Suprapubic skin (tissue), 4 donors: ENCODE measurements at regions not wholly inside any gene's neighbourhood (a gene's known extent, or its start where the extent isn't known, plus 50 kb on each side); places are given as distances from the start of the nearest gene placed in this dataset.

Experiments used
- DNase-seq, 2 donors: peaks; one replicate each; pipeline ENCODE4 v3.0.0-alpha.2; 2019; ENCODE audit warnings: low spot score in 2 of 2
- H3K27ac ChIP-seq: fragments of 200-600 bp; sonication (generic); one replicate; pipeline ENCODE4 v1.5.1; 2019
- H3K27me3 ChIP-seq: fragments of 200-600 bp; sonication (generic); one replicate; pipeline ENCODE4 v1.5.1; 2019
- H3K36me3 ChIP-seq: fragments of 200-600 bp; sonication (generic); one replicate; pipeline ENCODE4 v1.5.1; 2019
- H3K4me1 ChIP-seq: fragments of 200-600 bp; sonication (generic); one replicate; pipeline ENCODE4 v1.5.1; 2019
- H3K4me3 ChIP-seq: fragments of 200-600 bp; sonication (generic); one replicate; pipeline ENCODE4 v1.5.1; 2019; ENCODE audit warnings: mild to moderate bottlenecking
- H3K9me3 ChIP-seq: fragments of 200-600 bp; sonication (generic); one replicate; pipeline ENCODE4 v1.5.1; 2019
- CTCF ChIP-seq, 2 donors: fragments of 200-600 bp in 1 of 2; fragments of 450-650 bp in 1 of 2; sonication (generic) in 1 of 2; IDR thresholded peaks; one replicate each; pipeline ENCODE4 v1.5.1; 2016 to 2019; ENCODE audit warnings: antibody characterized with exemption in 2 of 2, mild to moderate bottlenecking in 1 of 2, moderate library complexity in 1 of 2
- EP300 ChIP-seq: sonication (generic); formaldehyde crosslinking; IDR thresholded peaks from one replicate; pipeline ENCODE4 v1.6.1; 2017; ENCODE audit warnings: antibody characterized with exemption
- POLR2A ChIP-seq, 2 donors: fragments of 450-650 bp; IDR thresholded peaks; one replicate each; pipeline ENCODE4 v1.6.1; 2017; ENCODE audit warnings: antibody characterized with exemption in 2 of 2, mild to moderate bottlenecking in 2 of 2, moderate library complexity in 2 of 2
- POLR2AphosphoS5 ChIP-seq, 3 donors: sonication (generic); formaldehyde crosslinking; IDR thresholded peaks; one replicate each; pipeline ENCODE4 v1.6.1; 2017; ENCODE audit warnings: antibody characterized with exemption in 3 of 3
- WGBS: methylation state at CpG from one replicate; pipeline ENCODE4 v1.1.5; 2018; 5-methylcytosine and 5-hydroxymethylcytosine counted together

DNA sequence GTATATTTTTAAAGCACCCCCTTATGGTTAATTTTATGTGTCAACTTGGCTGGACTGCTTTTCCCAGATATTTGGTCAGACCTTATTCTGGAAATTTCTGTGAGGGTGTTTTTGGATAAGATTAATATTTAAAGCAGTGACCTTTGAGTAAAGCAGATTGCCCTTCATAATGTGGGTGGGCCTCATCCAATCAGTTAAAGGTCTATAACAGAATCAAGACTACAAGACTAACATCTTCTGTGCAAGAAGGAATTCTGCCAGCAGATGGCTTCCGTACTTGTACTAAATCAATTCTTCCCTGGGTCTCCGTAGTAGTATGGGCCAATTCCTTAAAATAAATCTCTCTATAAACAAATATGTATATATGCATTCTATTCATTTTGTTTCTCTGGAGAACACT is 257.6 kb downstream of the ETNK1 start:
- Histone ChIP-seq H3K4me3 (no peak overlapping the region), H3K9me3 (no peaks in the 10 kb centered on the region), H3K27me3 (no peaks in the 10 kb centered on the region), H3K36me3 (no peaks in the 10 kb centered on the region), H3K4me1 (no peaks in the 10 kb centered on the region), H3K27ac (no peak overlapping the region)
- no peak for DNase-seq
- 86% methylated on average over 2 of the region's 2 CpGs for WGBS
- no peak for TF ChIP-seq POLR2A (IDR thresholded peaks at IDR 0.05)
- TF ChIP-seq CTCF (IDR thresholded peaks at IDR 0.05) = no peak
- TF ChIP-seq EP300 = no peak
- no peak for TF ChIP-seq POLR2AphosphoS5 (IDR thresholded peaks at IDR 0.05)

DNA sequence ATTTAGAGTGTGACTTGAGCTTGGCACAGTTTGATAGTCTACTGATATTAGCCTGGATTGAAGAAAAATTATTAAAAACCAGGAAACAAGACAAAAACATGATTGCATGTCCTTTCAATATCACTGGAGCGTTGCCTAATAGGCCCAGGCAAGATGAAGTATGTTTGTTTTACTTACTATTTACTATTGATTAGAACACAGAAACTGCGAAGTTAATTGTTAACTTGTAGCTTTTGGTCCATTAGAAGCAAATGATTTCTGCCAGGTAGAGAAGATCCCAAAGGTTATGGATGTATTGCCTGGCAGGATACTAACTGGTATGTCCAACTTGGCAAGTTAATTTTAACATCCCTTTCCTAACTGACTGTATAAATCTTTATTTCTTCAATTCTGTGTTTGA is 268.9 kb downstream of the ETNK1 start:
- no peaks in the 10 kb centered on the region for H3K36me3 ChIP-seq
- 84% methylated on average over 2 of the region's 2 CpGs for WGBS
- H3K4me3 ChIP-seq = no peak overlapping the region
- no peaks in the 10 kb centered on the region for H3K9me3 ChIP-seq
- no peaks in the 10 kb centered on the region for H3K27me3 ChIP-seq
- H3K27ac ChIP-seq = no peak overlapping the region
- no peak for TF ChIP-seq EP300
- TF ChIP-seq CTCF (IDR thresholded peaks at IDR 0.05) = no peak
- no peak for TF ChIP-seq POLR2A (IDR thresholded peaks at IDR 0.05)
- no peak for TF ChIP-seq POLR2AphosphoS5 (IDR thresholded peaks at IDR 0.05)
- DNase-seq = no peak
- H3K4me1 ChIP-seq = no peaks in the 10 kb centered on the region

DNA sequence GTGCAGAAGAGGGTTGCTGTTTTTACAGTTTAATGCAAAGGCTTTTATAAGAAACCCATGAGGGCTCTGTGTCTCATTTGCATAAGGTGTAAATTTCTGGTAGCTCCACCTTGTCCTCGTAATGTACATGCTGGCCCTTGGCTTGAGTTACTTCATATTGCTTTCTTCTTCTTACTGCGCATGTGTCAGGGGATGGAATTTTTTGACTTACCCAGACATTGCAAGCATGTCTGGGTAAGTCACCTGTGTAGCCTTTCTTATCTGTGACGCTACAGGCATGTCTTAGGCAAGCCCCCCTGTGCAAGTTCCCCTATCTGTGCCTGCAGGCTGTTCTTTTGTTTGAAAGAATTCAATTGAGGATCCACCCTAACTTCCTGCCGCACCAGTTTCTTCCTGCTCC is 274.2 kb downstream of the ETNK1 start:
- whole genome bisulfite sequencing = 41% methylated on average over 4 of the region's 4 CpGs
- no peak for DNase-seq
- Histone ChIP-seq H3K9me3 (no peaks in the 10 kb centered on the region), H3K27ac (no peak overlapping the region), H3K36me3 (no peaks in the 10 kb centered on the region), H3K4me1 (no peaks in the 10 kb centered on the region), H3K4me3 (no peak overlapping the region), H3K27me3 (no peaks in the 10 kb centered on the region)
- TF ChIP-seq EP300 (no peak), POLR2AphosphoS5 (IDR thresholded peaks at IDR 0.05) (no peak), CTCF (IDR thresholded peaks at IDR 0.05) (no peak), POLR2A (IDR thresholded peaks at IDR 0.05) (no peak)

DNA sequence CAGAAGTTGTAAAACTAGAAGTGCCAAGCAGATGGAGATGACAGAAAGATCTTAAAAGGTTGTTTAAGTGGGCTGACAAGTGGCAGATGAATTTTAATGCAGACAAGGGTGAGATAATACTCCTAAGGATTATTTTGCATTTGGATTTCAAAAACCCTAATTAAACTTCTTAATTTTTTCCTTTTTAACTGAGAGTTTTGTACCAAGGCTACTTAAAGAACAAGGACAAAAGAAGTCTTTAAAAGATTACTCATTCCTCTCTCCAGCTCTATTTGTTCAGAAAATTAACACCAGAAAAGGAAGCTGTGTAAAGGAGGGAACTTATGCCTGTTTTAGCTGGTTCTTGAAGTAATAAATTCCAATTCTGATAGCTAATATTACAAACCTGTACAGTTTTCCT is 275.4 kb downstream of the ETNK1 start:
- no peaks in the 10 kb centered on the region for H3K9me3 ChIP-seq
- no peaks in the 10 kb centered on the region for H3K27me3 ChIP-seq
- no peak for DNase-seq
- H3K4me1 ChIP-seq = no peaks in the 10 kb centered on the region
- H3K27ac ChIP-seq = no peak overlapping the region
- TF ChIP-seq CTCF (IDR thresholded peaks at IDR 0.05) = no peak
- TF ChIP-seq POLR2AphosphoS5 (IDR thresholded peaks at IDR 0.05) = no peak
- TF ChIP-seq POLR2A (IDR thresholded peaks at IDR 0.05) = no peak
- no peak for TF ChIP-seq EP300
- no peak overlapping the region for H3K4me3 ChIP-seq
- no peaks in the 10 kb centered on the region for H3K36me3 ChIP-seq

DNA sequence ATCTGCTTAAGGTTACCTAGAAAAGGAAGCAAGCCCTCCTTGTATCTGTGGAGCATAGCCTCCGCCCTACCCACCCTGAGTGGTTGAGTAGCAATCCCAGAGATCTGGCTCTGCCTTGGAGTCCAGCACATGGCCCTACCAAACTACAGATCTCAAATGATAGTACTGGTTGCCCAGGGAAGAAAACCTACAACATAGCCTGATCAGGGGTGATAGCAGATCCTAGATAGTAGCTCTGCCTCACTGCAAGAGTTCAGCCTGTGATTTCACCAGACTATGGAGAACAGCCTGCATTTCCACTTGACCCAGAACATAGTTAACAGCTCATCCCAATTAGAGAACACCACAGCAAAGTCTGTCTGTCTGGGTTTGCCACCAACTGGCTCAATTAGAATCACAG is 279.5 kb downstream of the ETNK1 start:
- Histone ChIP-seq H3K36me3 (no peaks in the 10 kb centered on the region), H3K4me1 (no peaks in the 10 kb centered on the region), H3K9me3 (peaks cover 4% of the 10 kb centered on the region), H3K4me3 (no peak overlapping the region), H3K27me3 (no peaks in the 10 kb centered on the region), H3K27ac (no peak overlapping the region)
- 70% methylated on average over 1 of the region's 1 CpG for WGBS
- no peak for TF ChIP-seq POLR2AphosphoS5 (IDR thresholded peaks at IDR 0.05)
- no peak for TF ChIP-seq POLR2A (IDR thresholded peaks at IDR 0.05)
- no peak for TF ChIP-seq EP300
- no peak for TF ChIP-seq CTCF (IDR thresholded peaks at IDR 0.05)
- DNase-seq = no peak
